22Rv1 (cell line): ENCODE measurements at regions not wholly inside any gene's neighbourhood (a gene's known extent, or its start where the extent isn't known, plus 50 kb on each side); places are given as distances from the start of the nearest gene placed in this dataset.

Source experiments
- H3K27ac ChIP-seq: fragments of 450-650 bp; 2 replicates; pipeline ENCODE4 v1.5.1; 2017
- CTCF ChIP-seq: fragments of 450-650 bp; IDR thresholded peaks from 2 replicates; pipeline ENCODE4 v1.5.1; 2017; ENCODE audit warnings: mild to moderate bottlenecking
- ZFX ChIP-seq: fragments of 450-650 bp; IDR thresholded peaks from 2 replicates; pipeline ENCODE4 v1.6.1; 2017; ENCODE audit warnings: antibody characterized with exemption, borderline replicate concordance

DNA sequence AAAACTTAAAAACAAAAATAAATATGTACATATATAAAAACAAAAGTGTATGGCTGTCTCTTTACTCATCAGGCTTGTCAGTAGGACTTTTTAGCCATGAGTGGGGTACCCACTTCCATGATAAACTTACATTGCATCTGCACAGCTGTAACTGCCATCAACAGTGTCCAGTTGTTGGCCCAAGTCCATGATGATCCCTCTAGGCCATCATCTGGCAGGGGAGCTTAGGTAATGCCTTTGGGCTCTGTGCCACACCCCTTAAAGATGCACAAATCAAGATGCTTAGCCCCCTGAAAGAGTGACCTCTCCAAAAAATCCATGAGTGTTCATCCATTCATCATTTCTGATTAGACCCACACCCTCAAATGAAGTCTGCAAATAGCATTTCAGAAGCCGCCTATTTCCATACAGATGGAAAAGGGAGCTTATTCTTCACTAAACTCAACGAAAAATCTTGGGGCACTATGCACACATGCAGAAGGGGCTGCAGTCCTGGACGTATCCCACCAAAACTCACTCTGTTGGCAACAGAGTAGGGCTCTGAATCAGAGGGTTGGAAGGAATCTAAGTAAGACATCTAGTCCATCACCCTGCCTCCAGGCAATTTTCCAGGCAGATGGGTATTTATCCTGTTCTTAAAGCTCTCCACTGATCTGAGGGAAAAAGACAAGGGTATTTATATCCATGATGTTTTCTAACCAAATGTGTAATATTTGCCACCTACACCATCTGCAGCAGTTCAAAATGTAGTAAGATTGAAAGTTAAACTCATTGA is 691.0 kb downstream of the ZEB2 start:
- H3K27ac ChIP-seq, result no peak overlapping the region
- TF ChIP-seq ZFX (no peak), CTCF (no peak)

DNA sequence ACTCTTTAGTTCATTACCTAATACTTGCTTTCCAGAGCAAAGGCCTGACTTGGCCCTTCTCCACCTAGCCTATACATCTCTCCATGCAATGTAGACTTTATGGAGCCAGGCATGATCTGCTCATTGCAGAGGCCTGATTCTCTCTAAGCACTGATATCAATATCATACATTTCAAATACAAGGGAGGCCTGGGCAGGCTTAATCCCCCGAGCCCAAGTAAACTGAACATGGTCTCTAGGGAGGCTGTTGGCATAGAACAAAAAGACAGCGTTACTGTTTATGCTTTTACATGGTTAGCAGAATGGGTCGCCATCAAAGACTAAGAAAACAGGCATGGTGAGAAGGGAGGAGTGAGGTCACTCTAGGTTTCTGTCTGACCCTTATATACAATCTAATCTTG is 695.1 kb downstream of the ZEB2 start:
- TF ChIP-seq CTCF (no peak), ZFX (no peak)
- no peak overlapping the region for H3K27ac ChIP-seq

- TF ChIP-seq ZFX (no peak), CTCF (no peak)
- no peak overlapping the region for H3K27ac ChIP-seq
These were observed 694.7 kb downstream of the ARHGAP15 start for GRCh38 chr2:143823876-143824275.

DNA sequence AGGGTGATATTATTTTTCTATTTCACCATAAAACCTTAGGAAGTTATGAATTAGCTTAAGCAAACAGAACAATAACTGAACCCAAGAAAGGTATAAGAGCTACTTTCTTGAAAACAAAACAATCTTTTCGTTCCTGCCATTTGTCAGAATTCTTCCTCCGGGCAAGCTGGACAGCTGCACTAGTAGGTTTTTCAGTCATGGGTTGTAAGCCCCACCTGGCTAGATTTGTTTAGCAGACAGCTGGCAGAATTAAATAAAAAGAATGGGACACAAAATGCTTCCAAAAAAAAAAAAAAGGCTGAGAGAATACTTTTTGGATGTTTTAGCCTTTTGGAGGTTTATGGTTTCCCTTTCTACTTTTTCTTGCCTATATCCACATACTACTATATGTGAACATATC is 694.1 kb downstream of the ARHGAP15 start:
- H3K27ac ChIP-seq, result no peak overlapping the region
- TF ChIP-seq ZFX, result no peak
- no peak for TF ChIP-seq CTCF

DNA sequence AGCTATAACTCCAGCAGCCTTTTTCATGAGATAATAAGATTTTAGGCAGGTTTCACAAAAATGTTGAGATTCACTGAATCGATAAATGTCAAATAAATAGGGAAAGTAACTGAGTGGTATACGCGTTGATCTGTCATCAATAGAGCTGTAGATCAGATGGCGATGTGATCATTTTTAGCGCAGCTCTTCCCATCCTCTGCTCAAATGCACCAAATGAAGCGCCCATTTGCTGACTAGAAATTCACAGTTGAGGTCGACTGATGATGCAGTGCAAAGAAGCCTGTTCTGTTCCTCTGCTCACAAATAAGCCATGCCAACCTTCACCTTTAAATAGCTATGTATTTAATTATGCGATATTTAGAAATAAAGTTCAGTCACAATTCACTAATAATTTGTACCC is 693.5 kb downstream of the ARHGAP15 start:
- H3K27ac ChIP-seq, result no peak overlapping the region
- no peak for TF ChIP-seq ZFX
- no peak for TF ChIP-seq CTCF

DNA sequence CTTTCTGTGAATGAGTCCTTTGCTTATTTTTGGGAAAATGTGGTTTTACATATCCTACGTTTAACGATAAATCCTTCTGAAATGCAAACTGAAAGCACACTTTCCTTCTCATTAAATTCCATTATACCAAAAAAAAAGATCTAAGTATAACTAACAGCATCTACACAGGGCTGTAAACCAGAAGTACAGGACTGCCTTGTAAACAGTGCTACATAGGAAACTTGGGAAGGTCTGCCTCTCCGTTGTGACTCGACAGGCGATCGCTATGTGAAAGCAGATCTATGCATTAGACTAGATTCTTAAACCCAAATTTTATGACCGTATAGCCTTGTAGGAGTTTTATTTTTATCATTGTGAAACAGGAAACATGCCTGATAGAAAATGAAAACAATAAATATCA is 690.5 kb downstream of the ARHGAP15 start:
- no peak for TF ChIP-seq ZFX
- no peak for TF ChIP-seq CTCF
- no peak overlapping the region for H3K27ac ChIP-seq

- no peak for TF ChIP-seq CTCF
- TF ChIP-seq ZFX, result no peak
- H3K27ac ChIP-seq, result no peak overlapping the region
These were observed 690.0 kb downstream of the ARHGAP15 start for GRCh38 chr2:143819190-143819735.
